ENCODE measurements at regions not wholly inside any gene's neighbourhood (a gene's known extent, or its start where the extent isn't known, plus 50 kb on each side); places are given as distances from the start of the nearest gene placed in this dataset.

- Histone ChIP-seq H3K27me3 (replicated peaks; ENCODE audit: insufficient read depth) (no peaks in the 10 kb centered on the region), H3K36me3 (ENCODE audit: low read depth) (no peaks in the 10 kb centered on the region), H3K9me3 (ENCODE audit: low read depth) (no peaks in the 10 kb centered on the region), H3K4me3 (no peak overlapping the region), H4K20me1 (ENCODE audit: insufficient read depth) (no peaks in the 10 kb centered on the region), H3K4me1 (ENCODE audit: insufficient read depth) (peaks cover 45% of the 10 kb centered on the region), H3K79me2 (ENCODE audit: insufficient read depth) (no peaks in the 10 kb centered on the region), H3K9ac (peak overlapping the region; percentile 47), H3K27ac (peak overlapping the region; percentile 90), H3K9me2 (ENCODE audit: insufficient read depth) (no peaks in the 10 kb centered on the region), H2AFZ (no peak overlapping the region), H3F3A (ENCODE audit: insufficient read depth) (peaks cover 27% of the 10 kb centered on the region), H3K4me2 (ENCODE audit: unreplicated experiment) (peak overlapping the region; percentile 23)
- in situ Hi-C loops (cut with MboI) = no loop called here
- peak; percentile 66; the same call in 1 of the 2 replicates for TF ChIP-seq EZH2phosphoT487 (IDR thresholded peaks at IDR 0.05; ENCODE audit: insufficient read depth, low read depth)
- no peak for TF ChIP-seq EZH2 (IDR thresholded peaks at IDR 0.05; ENCODE audit: insufficient read depth, poor library complexity, severe bottlenecking)
- peak; percentile 95 for DNase-seq
These were observed 464.7 kb upstream of the IGFBP3 start for GRCh38 chr7:46385662-46386309.

GRCh38 chr7:46383605-46384004 lies 462.5 kb upstream of the IGFBP3 start:
- in situ Hi-C loops (cut with MboI) = no loop called here
- H3K4me1 ChIP-seq (ENCODE audit: insufficient read depth) = peaks cover 45% of the 10 kb centered on the region
- no peaks in the 10 kb centered on the region for H3K79me2 ChIP-seq (ENCODE audit: insufficient read depth)
- H3K9me2 ChIP-seq (ENCODE audit: insufficient read depth) = no peaks in the 10 kb centered on the region
- peak; percentile 69 for DNase-seq
- H2AFZ ChIP-seq = peak overlapping the region; percentile 43
- H4K20me1 ChIP-seq (ENCODE audit: insufficient read depth) = no peaks in the 10 kb centered on the region
- 35 to 46% methylated on average over 2 of the region's 2 CpGs for WGBS, 2 experiments (ENCODE audit: low coverage in 1 of 2, low lambda C conversion rate in 2 of 2, missing lambda C conversion rate in 2 of 2)
- no peak overlapping the region for H3K4me3 ChIP-seq
- H3K9ac ChIP-seq = no peak overlapping the region
- no peaks in the 10 kb centered on the region for H3K9me3 ChIP-seq (ENCODE audit: low read depth)
- no peak for TF ChIP-seq EZH2 (IDR thresholded peaks at IDR 0.05; ENCODE audit: insufficient read depth, poor library complexity, severe bottlenecking)
- no peak for TF ChIP-seq EZH2phosphoT487 (IDR thresholded peaks at IDR 0.05; ENCODE audit: insufficient read depth, low read depth)
- peak overlapping the region; percentile 48 for H3K27ac ChIP-seq
- no peaks in the 10 kb centered on the region for H3K27me3 ChIP-seq (replicated peaks; ENCODE audit: insufficient read depth)
- no peaks in the 10 kb centered on the region for H3K36me3 ChIP-seq (ENCODE audit: low read depth)
- H3F3A ChIP-seq (ENCODE audit: insufficient read depth) = peaks cover 27% of the 10 kb centered on the region
- H3K4me2 ChIP-seq (ENCODE audit: unreplicated experiment) = no peak overlapping the region

GRCh38 chr7:46369933-46370654 lies 449.0 kb upstream of the IGFBP3 start:
- Histone ChIP-seq H3K36me3 (ENCODE audit: low read depth) (no peaks in the 10 kb centered on the region), H3K9ac (no peak overlapping the region), H3F3A (ENCODE audit: insufficient read depth) (peaks cover 18% of the 10 kb centered on the region), H3K9me3 (ENCODE audit: low read depth) (no peaks in the 10 kb centered on the region), H3K4me1 (ENCODE audit: insufficient read depth) (peaks cover 14% of the 10 kb centered on the region), H4K20me1 (ENCODE audit: insufficient read depth) (no peaks in the 10 kb centered on the region), H3K27me3 (replicated peaks; ENCODE audit: insufficient read depth) (no peaks in the 10 kb centered on the region), H3K4me3 (no peak overlapping the region), H2AFZ (no peak overlapping the region), H3K27ac (peak overlapping the region; percentile 46), H3K4me2 (ENCODE audit: unreplicated experiment) (peak overlapping the region; percentile 20), H3K9me2 (ENCODE audit: insufficient read depth) (no peaks in the 10 kb centered on the region; the same call in 1 of the 2 replicates), H3K79me2 (ENCODE audit: insufficient read depth) (no peaks in the 10 kb centered on the region)
- peak; percentile 91 for DNase-seq
- WGBS, 2 experiments (ENCODE audit: low coverage in 1 of 2, low lambda C conversion rate in 2 of 2, missing lambda C conversion rate in 2 of 2) = 12 to 15% methylated on average over 5 of the region's 5 CpGs
- in situ Hi-C loops (cut with MboI) = no loop called here
- no peak for TF ChIP-seq EZH2 (IDR thresholded peaks at IDR 0.05; ENCODE audit: insufficient read depth, poor library complexity, severe bottlenecking)
- TF ChIP-seq EZH2phosphoT487 (IDR thresholded peaks at IDR 0.05; ENCODE audit: insufficient read depth, low read depth) = 0 out of 2 replicates have a peak, but pooled peaks have one; percentile 51

GRCh38 chr7:46368871-46369270 lies 447.8 kb upstream of the IGFBP3 start:
- peaks cover 18% of the 10 kb centered on the region for H3F3A ChIP-seq (ENCODE audit: insufficient read depth)
- no peaks in the 10 kb centered on the region; the same call in 1 of the 2 replicates for H3K9me2 ChIP-seq (ENCODE audit: insufficient read depth)
- H2AFZ ChIP-seq = no peak overlapping the region
- in situ Hi-C loops (cut with MboI) = no loop called here
- H3K27ac ChIP-seq = no peak overlapping the region
- no peaks in the 10 kb centered on the region for H3K36me3 ChIP-seq (ENCODE audit: low read depth)
- no peaks in the 10 kb centered on the region for H3K79me2 ChIP-seq (ENCODE audit: insufficient read depth)
- H3K9ac ChIP-seq = no peak overlapping the region
- WGBS, 2 experiments (ENCODE audit: low coverage in 1 of 2, low lambda C conversion rate in 2 of 2, missing lambda C conversion rate in 2 of 2) = 100% methylated on average over 1 of the region's 1 CpG
- no peaks in the 10 kb centered on the region for H3K27me3 ChIP-seq (replicated peaks; ENCODE audit: insufficient read depth)
- no peak overlapping the region for H3K4me2 ChIP-seq (ENCODE audit: unreplicated experiment)
- no peak for DNase-seq
- no peak overlapping the region for H3K4me3 ChIP-seq
- H3K4me1 ChIP-seq (ENCODE audit: insufficient read depth) = peaks cover 14% of the 10 kb centered on the region
- H4K20me1 ChIP-seq (ENCODE audit: insufficient read depth) = no peaks in the 10 kb centered on the region
- TF ChIP-seq EZH2 (IDR thresholded peaks at IDR 0.05; ENCODE audit: insufficient read depth, poor library complexity, severe bottlenecking) (no peak), EZH2phosphoT487 (IDR thresholded peaks at IDR 0.05; ENCODE audit: insufficient read depth, low read depth) (no peak)
- H3K9me3 ChIP-seq (ENCODE audit: low read depth) = no peaks in the 10 kb centered on the region

All from GM23248 (cell line).